ENCODE measurements at regions not wholly inside any gene's neighbourhood (a gene's known extent, or its start where the extent isn't known, plus 50 kb on each side); places are given as distances from the start of the nearest gene placed in this dataset.

- peak; percentile 21 for DNase-seq (ENCODE audit: low read depth)
- no peak overlapping the region for H3K4me3 ChIP-seq (ENCODE audit: low read length)
- no peak for TF ChIP-seq CTCF (IDR thresholded peaks at IDR 0.05; ENCODE audit: insufficient read depth, low read depth, low read length, missing control alignments)
Measured at GRCh38 chr4:163595580-163595979, 101.1 kb downstream of the TMA16 start.

- no peak for DNase-seq (ENCODE audit: low read depth)
- no peak for TF ChIP-seq CTCF (IDR thresholded peaks at IDR 0.05; ENCODE audit: insufficient read depth, low read depth, low read length, missing control alignments)
- no peak overlapping the region for H3K4me3 ChIP-seq (ENCODE audit: low read length)
Measured at GRCh38 chr4:163598028-163598427, 103.5 kb downstream of the TMA16 start.

- no peak overlapping the region for H3K4me3 ChIP-seq (ENCODE audit: low read length)
- DNase-seq (ENCODE audit: low read depth), result peak; percentile 19
- TF ChIP-seq CTCF (IDR thresholded peaks at IDR 0.05; ENCODE audit: insufficient read depth, low read depth, low read length, missing control alignments), result no peak
Measured at GRCh38 chr4:163598489-163598888, 104.0 kb downstream of the TMA16 start.

- no peak for DNase-seq (ENCODE audit: low read depth)
- no peak for TF ChIP-seq CTCF (IDR thresholded peaks at IDR 0.05; ENCODE audit: insufficient read depth, low read depth, low read length, missing control alignments)
- no peak overlapping the region for H3K4me3 ChIP-seq (ENCODE audit: low read length)
Measured at GRCh38 chr4:163600727-163601126, 106.2 kb downstream of the TMA16 start.

- DNase-seq (ENCODE audit: low read depth), result no peak
- H3K4me3 ChIP-seq (ENCODE audit: low read length), result no peak overlapping the region
- no peak for TF ChIP-seq CTCF (IDR thresholded peaks at IDR 0.05; ENCODE audit: insufficient read depth, low read depth, low read length, missing control alignments)
Measured at GRCh38 chr4:163603257-163603656, 108.8 kb downstream of the TMA16 start.

- TF ChIP-seq CTCF (IDR thresholded peaks at IDR 0.05; ENCODE audit: insufficient read depth, low read depth, low read length, missing control alignments), result no peak
- DNase-seq (ENCODE audit: low read depth), result no peak
- H3K4me3 ChIP-seq (ENCODE audit: low read length), result no peak overlapping the region
Measured at GRCh38 chr4:163606896-163607691, 112.6 kb downstream of the TMA16 start.

GRCh38 chr4:163609019-163609418 lies 114.5 kb downstream of the TMA16 start:
- no peak overlapping the region for H3K4me3 ChIP-seq (ENCODE audit: low read length)
- no peak for TF ChIP-seq CTCF (IDR thresholded peaks at IDR 0.05; ENCODE audit: insufficient read depth, low read depth, low read length, missing control alignments)
- DNase-seq (ENCODE audit: low read depth), result no peak
